GM21528 (cell line): ENCODE measurements at regions not wholly inside any gene's neighbourhood (a gene's known extent, or its start where the extent isn't known, plus 50 kb on each side); places are given as distances from the start of the nearest gene placed in this dataset.

Experiments used
- ATAC-seq: cut with Tn5 transposase; IDR thresholded peaks from one replicate; pipeline ENCODE4 v1.9.1; 2021; ENCODE audit warnings: mild to moderate bottlenecking, moderate library complexity; ENCODE audit not compliant: unreplicated experiment, low FRiP score

- ATAC-seq, result no peak
Observed at GRCh38 chr13:107529035-107529434, 686.3 kb downstream of the LIG4 start.

GRCh38 chr13:107518780-107519179 is 696.6 kb downstream of the LIG4 start:
- no peak for ATAC-seq

- no peak for ATAC-seq
Observed at GRCh38 chr13:107518292-107518691, 697.0 kb downstream of the LIG4 start.

GRCh38 chr13:107516517-107516916 is 698.8 kb downstream of the LIG4 start:
- ATAC-seq, result no peak

- no peak for ATAC-seq
Observed at GRCh38 chr13:107512551-107512950, 702.8 kb downstream of the LIG4 start.

- ATAC-seq, result no peak
Observed at GRCh38 chr13:107497661-107498060, 717.7 kb downstream of the LIG4 start.

GRCh38 chr13:107493266-107493665 is 722.1 kb downstream of the LIG4 start:
- ATAC-seq, result no peak

- ATAC-seq, result no peak
Observed at GRCh38 chr13:107482688-107483087, 732.6 kb downstream of the LIG4 start.

- no peak for ATAC-seq
Observed at GRCh38 chr13:107480130-107480529, 735.2 kb downstream of the LIG4 start.

GRCh38 chr13:107477772-107478379 is 737.5 kb downstream of the LIG4 start:
- ATAC-seq, result no peak

GRCh38 chr13:107475753-107476453 is 739.4 kb downstream of the LIG4 start:
- no peak for ATAC-seq

- no peak for ATAC-seq
Observed at GRCh38 chr13:107473253-107473652, 742.1 kb downstream of the LIG4 start.

GRCh38 chr13:107466326-107467099 is 748.8 kb downstream of the LIG4 start:
- ATAC-seq, result no peak

GRCh38 chr13:107462501-107462900 is 752.8 kb downstream of the LIG4 start:
- ATAC-seq, result no peak

- no peak for ATAC-seq
Observed at GRCh38 chr13:107461751-107462150, 753.6 kb downstream of the LIG4 start.

- ATAC-seq, result no peak
Observed at GRCh38 chr13:107459430-107459829, 755.9 kb downstream of the LIG4 start.

GRCh38 chr13:107458269-107458668 is 757.1 kb downstream of the LIG4 start:
- no peak for ATAC-seq

GRCh38 chr13:107457686-107458085 is 757.6 kb downstream of the LIG4 start:
- ATAC-seq, result no peak

GRCh38 chr13:107456431-107456830 is 758.9 kb downstream of the LIG4 start:
- no peak for ATAC-seq

GRCh38 chr13:107452833-107453232 is 762.5 kb downstream of the LIG4 start:
- ATAC-seq, result no peak

- no peak for ATAC-seq
Observed at GRCh38 chr13:107450931-107451330, 764.4 kb downstream of the LIG4 start.

GRCh38 chr13:107450431-107450830 is 764.9 kb downstream of the LIG4 start:
- no peak for ATAC-seq
